IPS-20b (cell line): ENCODE measurements at regions not wholly inside any gene's neighbourhood (a gene's known extent, or its start where the extent isn't known, plus 50 kb on each side); places are given as distances from the start of the nearest gene placed in this dataset.

Experiments
- H3K27ac ChIP-seq: one replicate; pipeline ENCODE4 v1.5.1; 2013; ENCODE audit warnings: low read length
- H3K27me3 ChIP-seq: 2 replicates; pipeline ENCODE4 v1.6.1; 2013; ENCODE audit warnings: mild to moderate bottlenecking, low read length, inconsistent platforms; ENCODE audit not compliant: insufficient read depth
- H3K36me3 ChIP-seq: 2 replicates; pipeline ENCODE4 v1.6.1; 2013; ENCODE audit warnings: low read depth, mild to moderate bottlenecking, inconsistent platforms, low read length, moderate library complexity; ENCODE audit not compliant: insufficient read depth
- H3K4me1 ChIP-seq: 2 replicates; pipeline ENCODE4 v1.6.1; 2013; ENCODE audit warnings: mild to moderate bottlenecking, control low read depth, inconsistent platforms, low read length, moderate library complexity; ENCODE audit not compliant: insufficient read depth
- H3K4me3 ChIP-seq: 2 replicates; pipeline ENCODE4 v1.5.1; 2013; ENCODE audit warnings: mild to moderate bottlenecking, low read length, inconsistent platforms
- H3K9ac ChIP-seq: 2 replicates; pipeline ENCODE4 v1.6.1; 2013; ENCODE audit warnings: low read depth, mild to moderate bottlenecking, inconsistent platforms, low read length, moderate library complexity
- H3K9me3 ChIP-seq: 2 replicates; pipeline ENCODE4 v1.6.1; 2013; ENCODE audit warnings: mild to moderate bottlenecking, low read depth, low read length, inconsistent platforms; ENCODE audit not compliant: insufficient read depth

DNA sequence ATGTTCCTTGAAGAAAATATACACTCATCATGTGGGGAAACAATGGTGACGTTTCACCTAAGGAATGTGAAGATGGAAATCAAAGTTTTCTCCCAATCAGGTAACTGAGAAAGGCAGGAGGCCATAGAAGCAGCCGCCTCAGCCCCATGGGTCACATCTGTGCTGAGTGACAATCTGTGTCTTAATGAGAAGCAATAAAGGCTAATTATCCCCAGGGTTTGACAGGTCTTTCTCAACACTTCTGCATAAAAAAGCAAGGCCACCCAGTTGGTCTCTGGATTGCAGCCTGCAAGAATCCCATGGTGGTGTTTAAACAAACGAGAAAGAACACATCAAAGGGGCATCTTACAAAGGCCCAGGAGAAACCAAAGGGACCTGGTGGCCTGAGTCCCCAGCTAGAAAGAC is 91.1 kb upstream of the TNS3 start:
- no peaks in the 10 kb centered on the region for H3K36me3 ChIP-seq
- no peak overlapping the region for H3K4me3 ChIP-seq
- H3K27me3 ChIP-seq: no peaks in the 10 kb centered on the region
- H3K9me3 ChIP-seq: peaks cover 7% of the 10 kb centered on the region; the same call in 1 of the 2 replicates
- no peak overlapping the region for H3K9ac ChIP-seq
- H3K4me1 ChIP-seq: peaks cover 16% of the 10 kb centered on the region; the same call in 1 of the 2 replicates
- no peak overlapping the region for H3K27ac ChIP-seq

DNA sequence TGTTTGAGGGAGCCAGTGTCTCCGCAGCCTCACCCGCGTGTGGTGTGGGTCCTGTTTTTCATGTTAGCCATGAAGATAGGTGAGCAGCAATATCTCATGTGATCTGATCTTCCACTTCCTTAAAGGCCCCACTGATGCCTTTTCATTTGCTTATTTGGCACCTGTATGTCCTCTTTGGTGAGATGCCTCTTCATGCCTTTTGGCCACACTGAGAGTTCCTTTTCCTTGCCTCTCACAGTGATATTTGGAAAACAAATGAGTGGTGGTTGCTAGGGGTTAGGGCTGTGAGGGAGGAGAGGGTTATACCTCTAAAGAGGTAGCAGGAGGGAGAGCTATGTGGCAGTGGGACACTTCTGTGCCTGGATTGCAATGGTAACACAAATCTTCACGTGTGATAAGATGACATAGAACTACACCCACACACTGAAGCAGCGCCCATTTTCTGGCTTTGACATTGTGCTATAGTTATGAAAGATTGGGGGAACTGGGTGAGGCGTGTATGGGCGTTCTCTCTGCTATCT is 90.4 kb upstream of the TNS3 start:
- Histone ChIP-seq H3K27me3 (no peaks in the 10 kb centered on the region), H3K27ac (no peak overlapping the region), H3K9ac (no peak overlapping the region), H3K4me1 (peaks cover 16% of the 10 kb centered on the region; the same call in 1 of the 2 replicates), H3K9me3 (peaks cover 6% of the 10 kb centered on the region; the same call in 1 of the 2 replicates), H3K36me3 (no peaks in the 10 kb centered on the region), H3K4me3 (no peak overlapping the region)

- Histone ChIP-seq H3K9ac (no peak overlapping the region), H3K4me1 (peaks cover 16% of the 10 kb centered on the region; the same call in 1 of the 2 replicates), H3K9me3 (no peaks in the 10 kb centered on the region), H3K27ac (no peak overlapping the region), H3K36me3 (no peaks in the 10 kb centered on the region), H3K27me3 (no peaks in the 10 kb centered on the region), H3K4me3 (no peak overlapping the region)
Measured at GRCh38 chr7:47671358-47671757, 89.4 kb upstream of the TNS3 start.

- Histone ChIP-seq H3K9ac (no peak overlapping the region), H3K4me3 (no peak overlapping the region), H3K9me3 (no peaks in the 10 kb centered on the region), H3K36me3 (no peaks in the 10 kb centered on the region), H3K27ac (no peak overlapping the region), H3K27me3 (no peaks in the 10 kb centered on the region), H3K4me1 (peaks cover 16% of the 10 kb centered on the region; the same call in 1 of the 2 replicates)
Measured at GRCh38 chr7:47670729-47671128, 88.8 kb upstream of the TNS3 start.

DNA sequence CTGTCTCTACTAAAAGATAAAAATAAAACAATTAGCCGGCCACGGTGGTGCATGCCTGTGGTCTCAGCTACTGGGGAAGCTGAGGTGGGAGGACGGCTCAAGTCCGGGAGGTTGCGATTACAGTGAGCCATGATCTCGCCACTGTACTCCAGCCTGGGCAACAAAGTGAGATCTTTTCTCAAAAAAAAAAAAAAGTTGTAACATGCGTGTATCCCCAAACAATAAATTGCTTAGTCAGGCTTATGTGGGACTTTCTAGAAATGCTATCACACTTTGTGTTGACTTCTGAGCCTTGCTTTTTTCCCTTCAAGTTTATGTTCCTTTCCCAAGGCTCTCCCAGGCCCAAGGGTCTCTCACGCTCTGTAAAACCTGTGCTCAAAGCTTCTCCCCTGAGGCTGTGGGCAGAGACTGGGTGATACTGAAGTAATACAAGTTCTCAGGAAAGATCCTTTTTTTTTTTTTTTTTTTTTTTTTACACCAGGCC is 88.0 kb upstream of the TNS3 start:
- Histone ChIP-seq H3K36me3 (no peaks in the 10 kb centered on the region), H3K9ac (no peak overlapping the region), H3K9me3 (no peaks in the 10 kb centered on the region), H3K27ac (no peak overlapping the region), H3K27me3 (no peaks in the 10 kb centered on the region), H3K4me3 (no peak overlapping the region), H3K4me1 (peaks cover 16% of the 10 kb centered on the region; the same call in 1 of the 2 replicates)

DNA sequence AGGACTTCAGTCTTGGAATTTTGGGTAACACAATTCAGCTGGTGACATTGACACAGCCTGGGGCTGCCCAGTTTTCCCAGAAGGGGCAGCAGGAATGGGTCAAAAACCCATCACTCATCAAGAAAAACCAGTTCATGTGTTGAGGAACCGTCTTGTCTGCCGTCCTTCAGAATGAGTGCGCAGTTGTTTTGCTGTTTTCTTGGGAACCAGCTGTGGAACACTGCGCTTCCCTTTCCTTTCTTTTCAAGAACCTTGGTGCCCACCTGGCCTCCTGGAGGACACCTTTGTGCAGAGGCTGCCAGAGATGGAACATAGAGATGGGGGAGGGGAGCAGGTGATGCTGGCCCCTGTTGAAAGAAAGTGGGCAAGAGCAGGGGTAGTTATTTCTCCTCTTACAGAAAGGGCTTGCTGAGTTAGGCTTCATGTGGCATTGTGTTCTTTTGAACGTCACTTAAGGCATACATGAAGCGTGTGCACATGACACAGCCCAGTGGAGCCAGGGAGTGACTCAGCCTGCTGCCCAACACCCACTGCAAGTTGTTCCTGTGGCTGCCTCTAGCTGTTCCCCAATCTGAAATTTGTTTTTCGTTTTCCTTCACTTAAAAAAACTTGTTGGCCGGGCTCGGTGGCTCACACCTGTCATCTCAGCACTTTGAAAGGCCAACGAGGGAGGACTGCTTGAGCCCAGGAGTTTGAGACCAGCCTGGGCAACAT is 87.4 kb upstream of the TNS3 start:
- Histone ChIP-seq H3K27ac (no peak overlapping the region), H3K9ac (no peak overlapping the region)

DNA sequence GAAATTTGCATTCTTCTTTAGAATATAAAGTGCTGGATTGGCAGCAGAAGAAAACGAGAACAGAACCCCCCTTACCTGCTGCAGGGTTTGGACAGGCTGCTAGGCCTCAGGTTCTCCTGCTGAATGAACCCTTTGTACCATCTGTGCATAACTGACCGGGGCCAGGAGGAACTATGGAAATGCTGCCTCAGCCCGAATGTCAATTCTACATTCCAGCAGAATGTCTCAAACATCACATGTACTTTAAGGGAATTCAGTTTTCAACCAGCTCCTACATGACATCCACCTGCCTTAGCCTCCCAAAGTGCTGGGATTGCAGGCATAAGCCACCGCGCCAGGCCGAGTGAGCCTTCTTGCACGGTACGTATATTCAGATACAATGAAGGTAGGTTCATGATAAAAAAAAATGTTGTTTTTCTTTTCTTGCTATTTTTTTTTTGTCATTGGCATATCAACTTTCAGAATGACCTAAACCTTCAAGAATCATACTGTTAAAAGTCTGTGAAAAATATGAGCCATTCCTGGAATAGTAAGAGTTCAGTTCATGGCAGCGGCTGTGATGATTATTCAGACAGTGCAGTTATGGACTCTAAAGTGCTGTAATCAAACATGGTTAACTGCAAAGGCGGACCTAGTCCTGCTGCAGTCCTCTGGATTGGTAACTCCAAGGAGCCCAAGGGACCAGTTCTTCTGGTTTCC is 84.4 kb upstream of the TNS3 start:
- Histone ChIP-seq H3K27me3 (no peaks in the 10 kb centered on the region), H3K27ac (no peak overlapping the region), H3K4me1 (no peaks in the 10 kb centered on the region; the same call in 1 of the 2 replicates), H3K4me3 (no peak overlapping the region), H3K9ac (no peak overlapping the region), H3K9me3 (no peaks in the 10 kb centered on the region), H3K36me3 (no peaks in the 10 kb centered on the region)

More for the DNA sequence above, 87.4 kb upstream of the TNS3 start:
- Histone ChIP-seq H3K4me1 (peaks cover 16% of the 10 kb centered on the region; the same call in 1 of the 2 replicates), H3K27me3 (no peaks in the 10 kb centered on the region), H3K4me3 (no peak overlapping the region), H3K36me3 (no peaks in the 10 kb centered on the region), H3K9me3 (no peaks in the 10 kb centered on the region)

- no peaks in the 10 kb centered on the region for H3K27me3 ChIP-seq
- H3K27ac ChIP-seq: no peak overlapping the region
- H3K9ac ChIP-seq: no peak overlapping the region
- no peaks in the 10 kb centered on the region for H3K4me1 ChIP-seq
- no peak overlapping the region for H3K4me3 ChIP-seq
- H3K36me3 ChIP-seq: no peaks in the 10 kb centered on the region
- no peaks in the 10 kb centered on the region for H3K9me3 ChIP-seq
Measured at GRCh38 chr7:47664650-47665195, 82.8 kb upstream of the TNS3 start.

- Histone ChIP-seq H3K9ac (no peak overlapping the region), H3K4me1 (no peaks in the 10 kb centered on the region), H3K27ac (no peak overlapping the region), H3K27me3 (no peaks in the 10 kb centered on the region), H3K9me3 (no peaks in the 10 kb centered on the region), H3K4me3 (no peak overlapping the region), H3K36me3 (no peaks in the 10 kb centered on the region)
Measured at GRCh38 chr7:47663851-47664250, 81.9 kb upstream of the TNS3 start.

- Histone ChIP-seq H3K9me3 (no peaks in the 10 kb centered on the region), H3K4me1 (no peaks in the 10 kb centered on the region)
Measured at GRCh38 chr7:47663213-47663612, 81.3 kb upstream of the TNS3 start.

DNA sequence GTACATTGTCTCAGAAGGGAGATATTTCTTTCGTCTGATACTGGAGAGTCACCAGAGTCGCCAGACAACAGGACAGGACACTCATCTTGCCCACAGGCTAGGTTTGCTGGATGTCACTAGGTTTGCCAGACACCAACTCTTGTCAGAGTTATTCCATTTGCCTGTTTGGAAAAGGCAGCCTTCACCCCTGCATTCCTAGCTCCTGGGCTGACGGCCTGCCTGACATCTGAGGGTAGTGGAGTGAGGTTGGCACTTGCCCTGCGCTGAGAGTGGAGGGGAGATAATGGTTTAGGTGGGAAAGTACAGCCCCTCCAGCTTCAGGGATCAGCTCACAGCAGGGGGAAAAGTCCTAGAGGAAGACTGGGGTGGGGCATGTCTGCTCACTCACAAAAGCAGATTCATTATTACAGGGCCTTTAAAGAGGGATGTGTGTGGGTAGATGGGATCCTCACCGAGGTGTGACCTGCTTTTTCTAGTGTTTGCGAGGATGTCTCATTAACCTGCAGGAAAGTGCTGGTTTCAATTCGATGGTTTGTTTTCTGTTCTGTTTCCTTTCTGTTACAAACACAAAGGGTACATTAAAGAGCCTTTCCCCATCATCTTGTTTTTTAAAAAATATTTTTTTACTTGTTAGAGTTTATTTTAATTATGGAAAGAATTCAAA is 79.3 kb upstream of the TNS3 start:
- Histone ChIP-seq H3K9me3 (no peaks in the 10 kb centered on the region), H3K27ac (no peak overlapping the region), H3K9ac (no peak overlapping the region), H3K4me3 (no peak overlapping the region), H3K36me3 (no peaks in the 10 kb centered on the region), H3K4me1 (no peaks in the 10 kb centered on the region), H3K27me3 (no peaks in the 10 kb centered on the region)

More at GRCh38 chr7:47663213-47663612, 81.3 kb upstream of the TNS3 start:
- no peaks in the 10 kb centered on the region for H3K27me3 ChIP-seq
- no peaks in the 10 kb centered on the region for H3K36me3 ChIP-seq
- no peak overlapping the region for H3K9ac ChIP-seq
- no peak overlapping the region for H3K4me3 ChIP-seq
- no peak overlapping the region for H3K27ac ChIP-seq
